Breast epithelium (tissue), 4 donors: ENCODE measurements at regions not wholly inside any gene's neighbourhood (a gene's known extent, or its start where the extent isn't known, plus 50 kb on each side); places are given as distances from the start of the nearest gene placed in this dataset.
"Not testable (repeated sequence)": the region's sequence is repeated elsewhere in the genome, so short reads cannot be mapped to it uniquely, and the experiment has no call there.

Source experiments
- DNase-seq, 2 donors: peaks; one replicate each; pipeline ENCODE4 v3.0.0-alpha.2; 2019; ENCODE audit warnings: low spot score in 2 of 2
- H3K27ac ChIP-seq, 2 donors: fragments of 200-600 bp; sonication (generic) in 1 of 2; one replicate each; pipeline ENCODE4 v1.5.1; 2016 to 2019; ENCODE audit warnings: mild to moderate bottlenecking in 1 of 2
- H3K27me3 ChIP-seq, 2 donors: fragments of 200-600 bp; sonication (generic) in 1 of 2; one replicate each; pipeline versions ENCODE4 v1.5.1 to v1.6.0; 2017 to 2019; ENCODE audit warnings: control low read depth in 1 of 2, mild to moderate bottlenecking in 1 of 2
- H3K36me3 ChIP-seq: fragments of 200-600 bp; one replicate; pipeline ENCODE4 v1.5.1; 2019
- H3K4me1 ChIP-seq, 2 donors: fragments of 200-600 bp; sonication (generic); one replicate each; pipeline ENCODE4 v1.5.1; 2016 to 2019; ENCODE audit warnings: control low read depth in 1 of 2
- H3K4me3 ChIP-seq, 3 donors: fragments of 200-600 bp; sonication (generic); 1 replicate in 2 of 3; 2 replicates in 1 of 3; pipeline ENCODE4 v1.5.1; 2016 to 2019; ENCODE audit warnings: mild to moderate bottlenecking in 3 of 3, moderate library complexity in 2 of 3
- H3K9me3 ChIP-seq, 2 donors: fragments of 200-600 bp; sonication (generic) in 1 of 2; one replicate each; pipeline ENCODE4 v1.5.1; 2016 to 2019; ENCODE audit warnings: control low read depth in 1 of 2
- POLR2A ChIP-seq: fragments of 450-650 bp; IDR thresholded peaks from one replicate; pipeline ENCODE4 v1.6.1; 2016; ENCODE audit warnings: antibody characterized with exemption, mild to moderate bottlenecking, moderate library complexity
- POLR2AphosphoS5 ChIP-seq, 3 donors: sonication (generic); formaldehyde crosslinking; IDR thresholded peaks; one replicate each; pipeline ENCODE4 v1.6.1; 2017; ENCODE audit warnings: antibody characterized with exemption in 3 of 3
- intact Hi-C: fragments of 100-400 bp; cut with DNase I; formaldehyde crosslinking; loops from one replicate; pipeline ENCODE4 v1.15.1; 2023; ENCODE audit warnings: low total_unique reads
- TF ChIP-seq, protein P1 (sequence below), 3 donors: fragments of 450-650 bp; IDR thresholded peaks; one replicate each; pipeline ENCODE4 v1.5.1; 2016 to 2017; ENCODE audit warnings: antibody characterized with exemption in 3 of 3, mild to moderate bottlenecking in 3 of 3, moderate library complexity in 3 of 3

- peaks cover 0 to under 1% of the 10 kb centered on the region in 2 donors for H3K9me3 ChIP-seq
- H3K27me3 ChIP-seq: no peaks in the 10 kb centered on the region
- TF ChIP-seq, protein P1, sequence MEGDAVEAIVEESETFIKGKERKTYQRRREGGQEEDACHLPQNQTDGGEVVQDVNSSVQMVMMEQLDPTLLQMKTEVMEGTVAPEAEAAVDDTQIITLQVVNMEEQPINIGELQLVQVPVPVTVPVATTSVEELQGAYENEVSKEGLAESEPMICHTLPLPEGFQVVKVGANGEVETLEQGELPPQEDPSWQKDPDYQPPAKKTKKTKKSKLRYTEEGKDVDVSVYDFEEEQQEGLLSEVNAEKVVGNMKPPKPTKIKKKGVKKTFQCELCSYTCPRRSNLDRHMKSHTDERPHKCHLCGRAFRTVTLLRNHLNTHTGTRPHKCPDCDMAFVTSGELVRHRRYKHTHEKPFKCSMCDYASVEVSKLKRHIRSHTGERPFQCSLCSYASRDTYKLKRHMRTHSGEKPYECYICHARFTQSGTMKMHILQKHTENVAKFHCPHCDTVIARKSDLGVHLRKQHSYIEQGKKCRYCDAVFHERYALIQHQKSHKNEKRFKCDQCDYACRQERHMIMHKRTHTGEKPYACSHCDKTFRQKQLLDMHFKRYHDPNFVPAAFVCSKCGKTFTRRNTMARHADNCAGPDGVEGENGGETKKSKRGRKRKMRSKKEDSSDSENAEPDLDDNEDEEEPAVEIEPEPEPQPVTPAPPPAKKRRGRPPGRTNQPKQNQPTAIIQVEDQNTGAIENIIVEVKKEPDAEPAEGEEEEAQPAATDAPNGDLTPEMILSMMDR (IDR thresholded peaks at IDR 0.05): no peak
- TF ChIP-seq POLR2A (no peak), POLR2AphosphoS5 (IDR thresholded peaks at IDR 0.05) (no peak)
- no peak overlapping the region for H3K27ac ChIP-seq
- DNase-seq: no peak
- no peaks in the 10 kb centered on the region for H3K36me3 ChIP-seq
- intact Hi-C loops: no loop called here
- no peaks in the 10 kb centered on the region for H3K4me1 ChIP-seq
- no peak overlapping the region for H3K4me3 ChIP-seq
Observed at GRCh38 chr7:80302078-80302477, 167.4 kb downstream of the GNAI1 start.

DNA sequence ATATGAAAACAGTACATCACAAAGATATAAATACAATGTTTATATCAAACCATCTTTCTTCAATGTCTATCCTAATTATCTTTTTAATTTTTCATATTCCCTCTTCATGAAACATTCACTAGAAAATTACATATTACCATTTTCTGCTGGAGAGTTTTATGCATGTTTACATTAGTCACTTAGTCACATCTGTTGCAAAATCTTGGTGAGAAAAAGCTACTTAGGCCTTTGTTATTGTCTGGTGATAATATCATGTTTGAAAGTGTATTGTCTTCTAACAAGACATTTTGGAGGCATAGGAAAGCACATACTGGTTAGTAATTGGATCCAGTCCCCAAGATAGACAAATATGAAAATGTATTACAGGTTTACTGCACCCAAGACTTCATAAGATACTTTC lies 163.6 kb downstream of the GNAI1 start:
- TF ChIP-seq, protein P1 (IDR thresholded peaks at IDR 0.05): no peak
- no peak for TF ChIP-seq POLR2AphosphoS5 (IDR thresholded peaks at IDR 0.05)
- TF ChIP-seq POLR2A: no peak
- H3K4me1 ChIP-seq: no peaks in the 10 kb centered on the region
- H3K9me3 ChIP-seq: peaks cover 5 to 10% of the 10 kb centered on the region in 2 donors
- DNase-seq: no peak
- intact Hi-C loops: no loop called here
- H3K27ac ChIP-seq: no peak overlapping the region
- H3K36me3 ChIP-seq: no peaks in the 10 kb centered on the region
- H3K4me3 ChIP-seq: no peak overlapping the region
- H3K27me3 ChIP-seq: no peaks in the 10 kb centered on the region

DNA sequence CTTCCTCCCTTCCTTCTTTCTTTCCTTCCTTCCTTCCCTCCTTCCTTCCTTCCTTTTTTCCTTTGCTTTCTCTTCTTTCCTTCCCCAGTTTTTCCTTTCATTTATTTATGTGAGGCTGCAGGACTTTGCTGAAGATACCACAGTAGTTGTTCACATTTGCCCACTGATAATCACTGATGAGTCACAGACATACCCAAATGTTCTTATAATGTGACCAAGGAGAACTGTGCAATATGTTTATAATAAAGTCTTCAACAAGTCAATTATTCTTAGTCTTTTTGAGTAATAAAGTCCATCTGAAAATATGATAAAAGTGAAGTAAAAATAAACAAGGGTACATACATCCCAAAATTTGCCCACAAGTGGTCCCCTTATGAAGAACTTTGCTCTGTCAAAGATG lies 159.7 kb downstream of the GNAI1 start:
- H3K4me3 ChIP-seq: no peak overlapping the region
- peaks cover 5 to 10% of the 10 kb centered on the region in 2 donors for H3K9me3 ChIP-seq
- intact Hi-C loops: no loop called here
- DNase-seq: no peak
- TF ChIP-seq POLR2AphosphoS5 (IDR thresholded peaks at IDR 0.05) (no peak), POLR2A (no peak)
- TF ChIP-seq, protein P1 (IDR thresholded peaks at IDR 0.05): no peak
- no peaks in the 10 kb centered on the region for H3K27me3 ChIP-seq
- no peaks in the 10 kb centered on the region for H3K4me1 ChIP-seq
- H3K36me3 ChIP-seq: no peaks in the 10 kb centered on the region
- H3K27ac ChIP-seq: no peak overlapping the region

DNA sequence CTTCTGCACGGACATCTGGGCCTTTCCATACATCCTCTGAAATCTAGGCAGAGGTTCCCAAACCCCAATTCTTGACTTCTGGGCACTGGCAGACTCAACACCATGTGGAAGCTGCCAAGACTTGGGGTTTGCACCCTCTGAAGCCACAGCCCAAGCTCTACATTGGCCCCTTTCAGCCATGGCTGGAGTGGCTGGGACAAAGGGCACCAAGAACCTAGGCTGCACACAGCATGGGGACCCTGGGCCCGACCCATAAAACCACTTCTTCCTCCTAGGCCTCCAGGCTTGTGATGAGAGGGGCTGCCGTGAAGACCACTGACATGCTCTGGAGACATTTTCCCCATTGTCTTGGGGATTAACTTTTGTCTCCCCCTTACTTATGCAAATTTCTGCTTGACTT lies 158.0 kb downstream of the GNAI1 start:
- peaks cover 5 to 12% of the 10 kb centered on the region in 2 donors for H3K9me3 ChIP-seq
- DNase-seq, H3K27ac ChIP-seq, H3K27me3 ChIP-seq, H3K4me1 ChIP-seq, intact Hi-C loops, H3K36me3 ChIP-seq, H3K4me3 ChIP-seq: not testable (repeated sequence)

GRCh38 chr7:80288175-80289122 lies 153.8 kb downstream of the GNAI1 start:
- intact Hi-C loops: no loop called here
- H3K27me3 ChIP-seq: no peaks in the 10 kb centered on the region

More at GRCh38 chr7:80288175-80289122, 153.8 kb downstream of the GNAI1 start:
- Histone ChIP-seq H3K27ac (no peak overlapping the region), H3K4me1 (no peaks in the 10 kb centered on the region), H3K9me3 (peaks cover 0 to 4% of the 10 kb centered on the region in 2 donors), H3K4me3 (no peak overlapping the region), H3K36me3 (no peaks in the 10 kb centered on the region)
- no peak for DNase-seq
- TF ChIP-seq POLR2A (no peak), POLR2AphosphoS5 (IDR thresholded peaks at IDR 0.05) (no peak)
- TF ChIP-seq, protein P1 (IDR thresholded peaks at IDR 0.05): no peak
